ENCODE measurements at regions not wholly inside any gene's neighbourhood (a gene's known extent, or its start where the extent isn't known, plus 50 kb on each side); places are given as distances from the start of the nearest gene placed in this dataset.
A peak's percentile ranks its signal among the peaks of the same experiment; 100 is the strongest.
"Not testable (repeated sequence)": the region's sequence is repeated elsewhere in the genome, so short reads cannot be mapped to it uniquely, and the experiment has no call there.

GRCh38 chr17:30677550-30678249 lies 146.8 kb downstream of the CRLF3 start:
- H3K4me3 Mint-ChIP-seq: no peak overlapping the region
- POLR2A ChIA-PET (ENCODE audit: partially characterized antibody): no interaction called here
- no peak overlapping the region for H3K27ac ChIP-seq (ENCODE audit: low read depth, low read length)
- no peaks in the 10 kb centered on the region for H3K27me3 ChIP-seq (ENCODE audit: insufficient read depth, low read length)
- H3K36me3 Mint-ChIP-seq: no peaks in the 10 kb centered on the region
- no peak overlapping the region for H3K4me3 ChIP-seq (ENCODE audit: low read length in 2 of 2)
- H3K27ac Mint-ChIP-seq: no peak overlapping the region
- H3K27me3 Mint-ChIP-seq: no peaks in the 10 kb centered on the region
- H3K9me3 ChIP-seq (ENCODE audit: control insufficient read depth in 1 of 2, low read length in 2 of 2): no peaks in the 10 kb centered on the region
- no peak for DNase-seq
- H3K36me3 ChIP-seq (ENCODE audit: insufficient read depth, low read length): no peaks in the 10 kb centered on the region
- H3K4me1 Mint-ChIP-seq: no peaks in the 10 kb centered on the region
- peaks cover 0 to 15% (median 9%) of the 10 kb centered on the region in 8 donors for H3K9me3 Mint-ChIP-seq
- H3K4me1 ChIP-seq (ENCODE audit: insufficient read depth, low read length): no peaks in the 10 kb centered on the region
- CTCF ChIA-PET (ENCODE audit: partially characterized antibody): no interaction called here
- intact Hi-C loops (cut with micrococcal nuclease): no loop called here

GRCh38 chr17:30675777-30676492 lies 148.6 kb downstream of the CRLF3 start:
- H3K36me3 Mint-ChIP-seq; H3K4me1 Mint-ChIP-seq; H3K4me3 ChIP-seq (ENCODE audit: low read length in 2 of 2); H3K4me1 ChIP-seq (ENCODE audit: insufficient read depth, low read length); intact Hi-C loops (cut with micrococcal nuclease); CTCF ChIA-PET (ENCODE audit: partially characterized antibody); H3K36me3 ChIP-seq (ENCODE audit: insufficient read depth, low read length); H3K27me3 Mint-ChIP-seq; H3K27ac Mint-ChIP-seq; DNase-seq; H3K9me3 ChIP-seq (ENCODE audit: control insufficient read depth in 1 of 2, low read length in 2 of 2); H3K27ac ChIP-seq (ENCODE audit: low read depth, low read length); H3K27me3 ChIP-seq (ENCODE audit: insufficient read depth, low read length); POLR2A ChIA-PET (ENCODE audit: partially characterized antibody); H3K4me3 Mint-ChIP-seq: not testable (repeated sequence)
- H3K9me3 Mint-ChIP-seq: peaks cover 0 to 15% (median 9%) of the 10 kb centered on the region in 8 donors

- H3K9me3 ChIP-seq (ENCODE audit: control insufficient read depth in 1 of 2, low read length in 2 of 2); intact Hi-C loops (cut with micrococcal nuclease); H3K9me3 Mint-ChIP-seq; CTCF ChIA-PET (ENCODE audit: partially characterized antibody); H3K27me3 Mint-ChIP-seq; POLR2A ChIA-PET (ENCODE audit: partially characterized antibody); H3K27me3 ChIP-seq (ENCODE audit: insufficient read depth, low read length); H3K4me1 ChIP-seq (ENCODE audit: insufficient read depth, low read length); DNase-seq; H3K4me1 Mint-ChIP-seq; H3K27ac ChIP-seq (ENCODE audit: low read depth, low read length); H3K36me3 ChIP-seq (ENCODE audit: insufficient read depth, low read length); H3K4me3 ChIP-seq (ENCODE audit: low read length in 2 of 2); H3K36me3 Mint-ChIP-seq: not testable (repeated sequence)
- Mint-ChIP-seq H3K4me3 (peak overlapping the region in 3 of 8 donors; percentile 25 to 68 (median 54)), H3K27ac (peak overlapping the region in 1 of 7 donors; percentile 42)
These were observed 155.3 kb downstream of the CRLF3 start for GRCh38 chr17:30669217-30669649.

GRCh38 chr17:30668360-30669181 lies 155.9 kb downstream of the CRLF3 start:
- DNase-seq; intact Hi-C loops (cut with micrococcal nuclease); H3K27me3 Mint-ChIP-seq; H3K27ac Mint-ChIP-seq; H3K9me3 ChIP-seq (ENCODE audit: control insufficient read depth in 1 of 2, low read length in 2 of 2); H3K36me3 ChIP-seq (ENCODE audit: insufficient read depth, low read length); H3K4me1 Mint-ChIP-seq; H3K27me3 ChIP-seq (ENCODE audit: insufficient read depth, low read length); CTCF ChIA-PET (ENCODE audit: partially characterized antibody); H3K4me1 ChIP-seq (ENCODE audit: insufficient read depth, low read length); H3K36me3 Mint-ChIP-seq; H3K9me3 Mint-ChIP-seq; H3K4me3 ChIP-seq (ENCODE audit: low read length in 2 of 2); H3K27ac ChIP-seq (ENCODE audit: low read depth, low read length); POLR2A ChIA-PET (ENCODE audit: partially characterized antibody): not testable (repeated sequence)
- peak overlapping the region in 7 of 8 donors; percentile 6 to 68 (median 50) for H3K4me3 Mint-ChIP-seq

- not testable (repeated sequence) for H3K9me3 Mint-ChIP-seq, H3K4me1 Mint-ChIP-seq
These were observed 156.7 kb downstream of the CRLF3 start for GRCh38 chr17:30667657-30668359.

GRCh38 chr17:30666838-30667656 lies 157.4 kb downstream of the CRLF3 start:
- DNase-seq; H3K36me3 Mint-ChIP-seq; H3K9me3 Mint-ChIP-seq; H3K4me1 ChIP-seq (ENCODE audit: insufficient read depth, low read length); H3K27ac ChIP-seq (ENCODE audit: low read depth, low read length); intact Hi-C loops (cut with micrococcal nuclease); CTCF ChIA-PET (ENCODE audit: partially characterized antibody); H3K36me3 ChIP-seq (ENCODE audit: insufficient read depth, low read length); H3K9me3 ChIP-seq (ENCODE audit: control insufficient read depth in 1 of 2, low read length in 2 of 2); H3K27me3 ChIP-seq (ENCODE audit: insufficient read depth, low read length); H3K27ac Mint-ChIP-seq; H3K4me3 ChIP-seq (ENCODE audit: low read length in 2 of 2); H3K4me1 Mint-ChIP-seq; POLR2A ChIA-PET (ENCODE audit: partially characterized antibody); H3K27me3 Mint-ChIP-seq: not testable (repeated sequence)
- H3K4me3 Mint-ChIP-seq: peak overlapping the region in 6 of 8 donors; percentile 46 to 76 (median 58)

More at GRCh38 chr17:30667657-30668359, 156.7 kb downstream of the CRLF3 start:
- H3K27ac ChIP-seq (ENCODE audit: low read depth, low read length); H3K9me3 ChIP-seq (ENCODE audit: control insufficient read depth in 1 of 2, low read length in 2 of 2); CTCF ChIA-PET (ENCODE audit: partially characterized antibody); H3K27me3 ChIP-seq (ENCODE audit: insufficient read depth, low read length); H3K36me3 Mint-ChIP-seq; H3K4me3 ChIP-seq (ENCODE audit: low read length in 2 of 2); POLR2A ChIA-PET (ENCODE audit: partially characterized antibody); intact Hi-C loops (cut with micrococcal nuclease); H3K27me3 Mint-ChIP-seq; H3K4me1 ChIP-seq (ENCODE audit: insufficient read depth, low read length); H3K27ac Mint-ChIP-seq; H3K36me3 ChIP-seq (ENCODE audit: insufficient read depth, low read length): not testable (repeated sequence)
- H3K4me3 Mint-ChIP-seq: peak overlapping the region in 7 of 8 donors; percentile 17 to 72 (median 39)
- peak in 2 of 5 donors; percentile 14 to 24 for DNase-seq

Measured in CD4-positive, alpha-beta memory T cell (primary cell).